ENCODE measurements at regions not wholly inside any gene's neighbourhood (a gene's known extent, or its start where the extent isn't known, plus 50 kb on each side); places are given as distances from the start of the nearest gene placed in this dataset.
A peak's percentile ranks its signal among the peaks of the same experiment; 100 is the strongest.

- no peak for DNase-seq (ENCODE audit: low spot score)
- in situ Hi-C loops (cut with HindIII; ENCODE audit: low sequenced_read_pairs): no loop called here
Measured at GRCh38 chr2:79369127-79369526, 143.7 kb upstream of the CTNNA2 start.

DNA sequence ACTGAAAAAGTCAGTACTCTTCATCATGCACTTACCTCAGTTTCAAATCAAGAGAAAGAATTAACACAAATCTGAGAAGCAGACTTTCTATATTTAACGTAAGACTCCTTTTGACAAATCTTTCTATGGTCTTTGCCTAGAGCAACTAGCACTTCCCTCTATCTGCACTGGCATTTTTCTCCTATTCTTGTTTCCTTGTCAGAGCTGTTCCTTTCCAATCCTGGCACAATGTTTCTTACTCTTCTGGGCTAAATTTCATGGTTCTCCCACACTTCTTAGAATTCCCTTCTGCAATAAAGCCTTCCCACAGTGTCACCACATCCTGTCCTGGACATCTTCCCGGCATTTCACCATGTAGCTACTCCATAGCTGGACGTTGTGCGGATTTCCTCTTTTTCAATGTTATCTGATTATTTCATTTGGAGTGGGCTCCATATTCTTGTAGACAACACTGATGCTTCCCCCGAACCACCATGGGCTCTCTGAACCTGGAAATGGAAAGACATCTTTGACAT lies 144.7 kb upstream of the CTNNA2 start:
- in situ Hi-C loops (cut with HindIII; ENCODE audit: low sequenced_read_pairs): no loop called here
- DNase-seq (ENCODE audit: low spot score): no peak

GRCh38 chr2:79359419-79359818 lies 153.4 kb upstream of the CTNNA2 start:
- DNase-seq (ENCODE audit: low spot score): no peak
- in situ Hi-C loops (cut with HindIII; ENCODE audit: low sequenced_read_pairs): no loop called here

DNA sequence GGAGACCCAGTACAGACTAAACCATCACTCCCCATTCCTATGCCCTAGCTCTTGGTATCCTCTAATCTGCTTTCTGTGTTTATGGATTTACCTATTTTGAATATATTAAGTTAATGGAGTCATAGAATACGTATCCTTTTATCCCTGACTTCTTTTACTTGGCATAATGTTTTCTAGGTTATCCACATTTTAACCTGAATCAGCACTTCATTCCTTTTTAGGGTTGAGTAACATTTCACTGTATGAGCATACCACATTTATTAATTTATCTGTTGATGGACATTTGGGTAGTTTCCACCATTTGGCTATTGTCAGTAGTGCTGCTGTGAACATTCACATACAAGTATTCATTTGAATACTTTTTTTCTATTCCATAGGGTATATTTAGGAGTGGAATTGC lies 157.3 kb upstream of the CTNNA2 start:
- in situ Hi-C loops (cut with HindIII; ENCODE audit: low sequenced_read_pairs): no loop called here
- no peak for DNase-seq (ENCODE audit: low spot score)

GRCh38 chr2:79327460-79327859 lies 167.9 kb upstream of the REG3A start:
- in situ Hi-C loops (cut with HindIII; ENCODE audit: low sequenced_read_pairs): no loop called here
- peak; percentile 3 for DNase-seq (ENCODE audit: low spot score)

DNA sequence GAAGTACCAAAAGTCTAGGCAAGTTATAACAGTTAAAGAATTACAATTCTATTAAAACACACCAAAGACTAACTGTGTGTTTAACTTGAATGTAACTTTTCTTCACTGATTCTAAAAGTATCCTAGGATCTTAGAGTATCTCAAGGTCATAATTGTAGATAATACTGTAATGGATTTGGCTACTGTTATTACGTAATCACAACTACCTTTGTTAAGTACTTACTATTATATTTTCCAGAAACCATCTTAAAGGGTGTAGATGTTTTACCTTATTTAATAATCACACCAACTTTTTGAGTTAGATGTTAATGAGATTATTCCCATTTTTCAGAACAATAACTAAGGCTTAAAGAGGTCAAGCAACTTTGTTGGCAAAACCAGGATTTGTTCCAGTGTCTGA lies 161.3 kb upstream of the REG3A start:
- in situ Hi-C loops (cut with HindIII; ENCODE audit: low sequenced_read_pairs): no loop called here
- no peak for DNase-seq (ENCODE audit: low spot score)

DNA sequence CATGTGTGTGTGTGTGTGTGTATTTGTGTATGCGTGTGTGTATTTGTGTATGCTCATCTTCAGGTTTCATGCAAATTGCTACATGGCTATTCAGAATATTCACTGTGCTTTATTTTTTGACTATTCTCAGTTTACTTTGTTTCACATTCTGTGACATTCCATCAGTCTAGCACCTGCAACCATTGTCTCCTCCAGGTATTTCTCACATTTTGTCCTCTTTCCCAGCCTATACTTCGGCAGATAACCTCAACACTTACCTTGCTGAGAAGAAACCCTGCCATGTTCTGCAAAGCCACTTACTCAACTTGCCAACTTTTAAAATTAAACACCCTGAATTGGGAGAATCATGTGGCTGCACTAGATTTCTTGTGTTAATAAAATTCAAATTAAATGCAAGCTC lies 135.4 kb upstream of the REG3A start:
- in situ Hi-C loops (cut with HindIII; ENCODE audit: low sequenced_read_pairs): no loop called here
- no peak for DNase-seq (ENCODE audit: low spot score)

DNA sequence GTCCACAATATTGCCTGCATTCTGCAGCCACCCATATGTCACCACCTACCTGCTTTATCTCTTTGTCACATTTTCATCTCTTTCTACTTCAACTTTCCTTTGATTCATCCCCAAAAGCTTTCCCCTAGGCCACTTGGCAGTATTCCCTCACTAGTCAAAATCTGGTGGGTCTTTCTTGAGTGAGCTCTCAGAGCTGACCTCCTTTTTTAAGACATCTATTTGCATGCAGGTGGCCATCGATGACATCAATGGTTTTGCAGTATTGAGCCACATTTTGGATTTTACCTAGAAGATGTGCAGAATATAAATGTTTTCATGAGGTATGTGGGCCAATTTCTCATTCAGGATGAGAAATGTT lies 133.4 kb upstream of the REG3A start:
- in situ Hi-C loops (cut with HindIII; ENCODE audit: low sequenced_read_pairs): no loop called here
- DNase-seq (ENCODE audit: low spot score): peak; percentile 8

GRCh38 chr2:79292239-79292957 lies 132.8 kb upstream of the REG3A start:
- peak; percentile 8 for DNase-seq (ENCODE audit: low spot score)
- in situ Hi-C loops (cut with HindIII; ENCODE audit: low sequenced_read_pairs): no loop called here

GRCh38 chr2:79275863-79276262 lies 116.3 kb upstream of the REG3A start:
- in situ Hi-C loops (cut with HindIII; ENCODE audit: low sequenced_read_pairs): no loop called here

GRCh38 chr2:79275197-79275596 lies 115.6 kb upstream of the REG3A start:
- no peak for DNase-seq (ENCODE audit: low spot score)
- in situ Hi-C loops (cut with HindIII; ENCODE audit: low sequenced_read_pairs): no loop called here

More at GRCh38 chr2:79275863-79276262, 116.3 kb upstream of the REG3A start:
- DNase-seq (ENCODE audit: low spot score): no peak

- in situ Hi-C loops (cut with HindIII; ENCODE audit: low sequenced_read_pairs): no loop called here
- DNase-seq (ENCODE audit: low spot score): no peak
Measured at GRCh38 chr2:79272616-79273015, 113.1 kb upstream of the REG3A start.

- in situ Hi-C loops (cut with HindIII; ENCODE audit: low sequenced_read_pairs): no loop called here
- no peak for DNase-seq (ENCODE audit: low spot score)
Measured at GRCh38 chr2:79271456-79271855, 111.9 kb upstream of the REG3A start.

DNA sequence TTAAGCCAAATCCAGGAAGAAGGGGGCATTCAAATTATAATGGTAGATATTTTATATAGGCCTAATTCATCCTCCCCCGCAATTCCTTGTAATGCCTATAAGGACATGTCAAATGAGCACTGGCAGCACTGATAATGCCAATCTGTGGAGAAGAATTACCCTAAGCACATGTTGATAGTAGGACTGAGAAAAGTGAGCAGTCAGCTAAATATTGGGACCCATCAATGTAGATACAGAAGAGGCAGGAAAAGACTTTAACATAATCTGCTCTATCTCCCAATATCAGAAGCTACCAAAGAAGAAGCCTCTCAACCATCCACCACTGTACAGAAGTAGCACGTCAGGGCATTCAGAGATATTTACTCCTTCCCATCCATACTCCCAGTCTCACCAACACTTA lies 101.3 kb upstream of the REG3A start:
- in situ Hi-C loops (cut with HindIII; ENCODE audit: low sequenced_read_pairs): no loop called here

GRCh38 chr2:79259959-79260358 lies 100.4 kb upstream of the REG3A start:
- in situ Hi-C loops (cut with HindIII; ENCODE audit: low sequenced_read_pairs): no loop called here
- DNase-seq (ENCODE audit: low spot score): no peak

More for the DNA sequence above, 101.3 kb upstream of the REG3A start:
- DNase-seq (ENCODE audit: low spot score): no peak

DNA sequence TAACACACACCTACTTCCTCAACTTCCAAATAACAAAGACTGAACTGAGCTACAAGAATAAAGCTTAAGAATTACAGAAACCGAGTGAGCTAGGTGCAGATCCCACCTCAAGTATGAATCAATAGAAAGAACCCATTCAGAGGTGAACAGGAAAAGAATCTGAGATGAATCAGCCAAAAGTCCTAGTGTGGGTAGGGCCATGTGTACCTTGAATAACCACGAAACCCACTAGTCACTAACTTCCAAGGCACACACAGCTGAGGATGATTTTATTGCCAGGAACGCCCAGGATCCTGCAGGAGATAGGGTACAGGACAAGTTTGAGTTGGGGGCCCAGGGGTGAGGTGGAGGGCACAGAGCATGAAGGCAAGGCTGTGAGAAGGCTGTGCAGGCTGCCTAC lies 99.7 kb upstream of the REG3A start:
- in situ Hi-C loops (cut with HindIII; ENCODE audit: low sequenced_read_pairs): no loop called here
- no peak for DNase-seq (ENCODE audit: low spot score)

- in situ Hi-C loops (cut with HindIII; ENCODE audit: low sequenced_read_pairs): no loop called here
- DNase-seq (ENCODE audit: low spot score): no peak
Measured at GRCh38 chr2:79253243-79253774, 93.8 kb upstream of the REG3A start.

- in situ Hi-C loops (cut with HindIII; ENCODE audit: low sequenced_read_pairs): no loop called here
- no peak for DNase-seq (ENCODE audit: low spot score)
Measured at GRCh38 chr2:79250656-79251055, 91.1 kb upstream of the REG3A start.

DNA sequence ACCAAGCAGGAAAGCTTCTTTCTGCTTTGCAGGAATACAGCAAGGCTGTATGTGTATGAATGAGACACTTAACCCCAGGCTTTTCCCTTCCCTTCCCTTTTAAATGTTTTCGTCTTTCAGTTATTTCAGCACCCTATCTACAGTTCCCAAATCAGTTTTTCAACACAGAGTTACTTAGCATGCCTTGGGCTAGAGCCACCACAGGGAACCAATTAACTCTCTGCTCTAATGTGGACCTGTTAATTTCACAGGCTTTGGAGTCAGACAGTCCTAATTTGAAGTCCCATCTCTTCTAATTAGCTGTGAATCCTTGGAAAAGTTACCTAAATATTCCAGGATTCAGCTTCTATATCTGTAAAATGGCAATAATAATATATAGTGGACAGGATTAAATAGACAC lies 89.2 kb upstream of the REG3A start:
- DNase-seq (ENCODE audit: low spot score): no peak
- in situ Hi-C loops (cut with HindIII; ENCODE audit: low sequenced_read_pairs): no loop called here

- in situ Hi-C loops (cut with HindIII; ENCODE audit: low sequenced_read_pairs): no loop called here
- DNase-seq (ENCODE audit: low spot score): no peak
Measured at GRCh38 chr2:79235135-79235534, 75.6 kb upstream of the REG3A start.

DNA sequence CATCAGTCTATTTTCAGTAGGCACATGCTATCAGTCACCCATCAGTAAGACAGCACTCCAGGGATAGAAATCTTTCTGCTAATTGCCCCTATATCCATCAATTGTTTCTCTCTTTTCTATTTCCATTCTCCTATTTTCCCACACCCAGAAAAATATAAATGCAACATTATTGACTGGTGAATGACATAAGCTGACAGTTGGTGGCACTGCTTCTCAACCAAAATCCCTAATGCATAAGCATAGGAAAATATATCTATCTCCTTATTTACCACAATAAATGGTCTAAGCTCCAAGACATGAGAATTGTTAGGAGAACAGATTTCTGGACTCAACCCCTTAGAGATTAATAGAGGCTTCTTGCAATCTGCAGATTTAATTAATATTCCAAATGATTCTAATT lies 64.0 kb upstream of the REG3A start:
- in situ Hi-C loops (cut with HindIII; ENCODE audit: low sequenced_read_pairs): no loop called here
- DNase-seq (ENCODE audit: low spot score): peak; percentile 4

All from G401 (cell line).